SK-N-SH treated with all-trans-retinoic acid at 6 μM for 48 hours (cell line): ENCODE measurements at regions not wholly inside any gene's neighbourhood (a gene's known extent, or its start where the extent isn't known, plus 50 kb on each side); places are given as distances from the start of the nearest gene placed in this dataset.

Experiments
- BACH2 ChIP-seq: fragments of 250-450 bp; sonication (Bioruptor Pico); IDR thresholded peaks from 2 replicates; pipeline ENCODE4 v1.9.0; 2021; ENCODE audit warnings: mild to moderate bottlenecking, borderline replicate concordance
- GLIS3 ChIP-seq: fragments of 250-450 bp; sonication (Bioruptor Pico); IDR thresholded peaks from 2 replicates; pipeline ENCODE4 v1.5.0; 2020; ENCODE audit warnings: mild to moderate bottlenecking, moderate library complexity
- OSR1 ChIP-seq: fragments of 250-450 bp; sonication (Bioruptor Pico); IDR thresholded peaks from 2 replicates; pipeline ENCODE4 v1.8.0; 2022; ENCODE audit warnings: moderate library complexity, mild to moderate bottlenecking, inconsistent platforms
- RARB ChIP-seq: fragments of 250-450 bp; sonication (Bioruptor Pico); IDR thresholded peaks from 2 replicates; pipeline ENCODE4 v1.8.0; 2021; ENCODE audit warnings: mild to moderate bottlenecking, moderate library complexity
- SNAI2 ChIP-seq: fragments of 250-450 bp; sonication (Bioruptor Pico); IDR thresholded peaks from 2 replicates; pipeline ENCODE4 v1.5.0; 2020; ENCODE audit warnings: mild to moderate bottlenecking, moderate library complexity
- TOX ChIP-seq: fragments of 250-450 bp; sonication (Bioruptor Pico); IDR thresholded peaks from 2 replicates; pipeline ENCODE4 v1.8.0; 2021; ENCODE audit warnings: mild to moderate bottlenecking, moderate library complexity, borderline replicate concordance
- ZC3H10 ChIP-seq: fragments of 250-450 bp; sonication (Bioruptor Pico); IDR thresholded peaks from 2 replicates; pipeline ENCODE4 v1.5.1; 2021; ENCODE audit warnings: mild to moderate bottlenecking, moderate library complexity
- ZFP3 ChIP-seq: fragments of 250-450 bp; sonication (Bioruptor Pico); IDR thresholded peaks from 2 replicates; pipeline ENCODE4 v1.5.0; 2020; ENCODE audit warnings: mild to moderate bottlenecking, moderate library complexity
- ZFP30 ChIP-seq: fragments of 450-650 bp; formaldehyde crosslinking; IDR thresholded peaks from 2 replicates; pipeline ENCODE4 v1.5.0; 2022; ENCODE audit warnings: mild to moderate bottlenecking, moderate library complexity
- ZNF565 ChIP-seq: fragments of 450-650 bp; formaldehyde crosslinking; conservative IDR thresholded peaks from 2 replicates; pipeline ENCODE4 v1.5.0; 2020; ENCODE audit warnings: low read depth, mild to moderate bottlenecking, moderate library complexity
- ZNF8 ChIP-seq: fragments of 450-650 bp; formaldehyde crosslinking; IDR thresholded peaks from 2 replicates; pipeline ENCODE4 v1.5.0; 2020; ENCODE audit warnings: mild to moderate bottlenecking, moderate library complexity
- TF ChIP-seq, protein P1 (sequence below): fragments of 250-450 bp; sonication (Bioruptor Pico); IDR thresholded peaks from 2 replicates; pipeline ENCODE4 v1.8.0; 2020; ENCODE audit warnings: mild to moderate bottlenecking, moderate library complexity, borderline replicate concordance
- TF ChIP-seq, protein P2 (sequence below): fragments of 250-450 bp; sonication (Bioruptor Pico); IDR thresholded peaks from 2 replicates; pipeline ENCODE4 v1.5.1; 2020; ENCODE audit warnings: low read depth, mild to moderate bottlenecking, moderate library complexity
- TF ChIP-seq, protein P3 (sequence below): fragments of 250-450 bp; sonication (Bioruptor Pico); IDR thresholded peaks from 2 replicates; pipeline ENCODE4 v1.8.0; 2021; ENCODE audit warnings: low read depth, mild to moderate bottlenecking, moderate library complexity, borderline replicate concordance

- TF ChIP-seq ZFP30 (CRISPR knock-in tag) (no peak), ZFP3 (CRISPR knock-in tag) (no peak), BACH2 (CRISPR knock-in tag) (no peak), OSR1 (CRISPR knock-in tag) (no peak), ZNF565 (CRISPR knock-in tag) (no peak), GLIS3 (CRISPR knock-in tag) (no peak), ZNF8 (CRISPR knock-in tag) (no peak), TOX (no peak), RARB (CRISPR knock-in tag) (no peak), SNAI2 (CRISPR knock-in tag) (no peak), ZC3H10 (CRISPR knock-in tag) (no peak)
- TF ChIP-seq, protein P1, sequence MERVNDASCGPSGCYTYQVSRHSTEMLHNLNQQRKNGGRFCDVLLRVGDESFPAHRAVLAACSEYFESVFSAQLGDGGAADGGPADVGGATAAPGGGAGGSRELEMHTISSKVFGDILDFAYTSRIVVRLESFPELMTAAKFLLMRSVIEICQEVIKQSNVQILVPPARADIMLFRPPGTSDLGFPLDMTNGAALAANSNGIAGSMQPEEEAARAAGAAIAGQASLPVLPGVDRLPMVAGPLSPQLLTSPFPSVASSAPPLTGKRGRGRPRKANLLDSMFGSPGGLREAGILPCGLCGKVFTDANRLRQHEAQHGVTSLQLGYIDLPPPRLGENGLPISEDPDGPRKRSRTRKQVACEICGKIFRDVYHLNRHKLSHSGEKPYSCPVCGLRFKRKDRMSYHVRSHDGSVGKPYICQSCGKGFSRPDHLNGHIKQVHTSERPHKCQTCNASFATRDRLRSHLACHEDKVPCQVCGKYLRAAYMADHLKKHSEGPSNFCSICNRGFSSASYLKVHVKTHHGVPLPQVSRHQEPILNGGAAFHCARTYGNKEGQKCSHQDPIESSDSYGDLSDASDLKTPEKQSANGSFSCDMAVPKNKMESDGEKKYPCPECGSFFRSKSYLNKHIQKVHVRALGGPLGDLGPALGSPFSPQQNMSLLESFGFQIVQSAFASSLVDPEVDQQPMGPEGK (CRISPR knock-in tag) = no peak
- TF ChIP-seq, protein P2, sequence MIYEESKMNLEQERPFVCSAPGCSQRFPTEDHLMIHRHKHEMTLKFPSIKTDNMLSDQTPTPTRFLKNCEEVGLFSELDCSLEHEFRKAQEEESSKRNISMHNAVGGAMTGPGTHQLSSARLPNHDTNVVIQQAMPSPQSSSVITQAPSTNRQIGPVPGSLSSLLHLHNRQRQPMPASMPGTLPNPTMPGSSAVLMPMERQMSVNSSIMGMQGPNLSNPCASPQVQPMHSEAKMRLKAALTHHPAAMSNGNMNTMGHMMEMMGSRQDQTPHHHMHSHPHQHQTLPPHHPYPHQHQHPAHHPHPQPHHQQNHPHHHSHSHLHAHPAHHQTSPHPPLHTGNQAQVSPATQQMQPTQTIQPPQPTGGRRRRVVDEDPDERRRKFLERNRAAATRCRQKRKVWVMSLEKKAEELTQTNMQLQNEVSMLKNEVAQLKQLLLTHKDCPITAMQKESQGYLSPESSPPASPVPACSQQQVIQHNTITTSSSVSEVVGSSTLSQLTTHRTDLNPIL = no peak
- TF ChIP-seq, protein P3, sequence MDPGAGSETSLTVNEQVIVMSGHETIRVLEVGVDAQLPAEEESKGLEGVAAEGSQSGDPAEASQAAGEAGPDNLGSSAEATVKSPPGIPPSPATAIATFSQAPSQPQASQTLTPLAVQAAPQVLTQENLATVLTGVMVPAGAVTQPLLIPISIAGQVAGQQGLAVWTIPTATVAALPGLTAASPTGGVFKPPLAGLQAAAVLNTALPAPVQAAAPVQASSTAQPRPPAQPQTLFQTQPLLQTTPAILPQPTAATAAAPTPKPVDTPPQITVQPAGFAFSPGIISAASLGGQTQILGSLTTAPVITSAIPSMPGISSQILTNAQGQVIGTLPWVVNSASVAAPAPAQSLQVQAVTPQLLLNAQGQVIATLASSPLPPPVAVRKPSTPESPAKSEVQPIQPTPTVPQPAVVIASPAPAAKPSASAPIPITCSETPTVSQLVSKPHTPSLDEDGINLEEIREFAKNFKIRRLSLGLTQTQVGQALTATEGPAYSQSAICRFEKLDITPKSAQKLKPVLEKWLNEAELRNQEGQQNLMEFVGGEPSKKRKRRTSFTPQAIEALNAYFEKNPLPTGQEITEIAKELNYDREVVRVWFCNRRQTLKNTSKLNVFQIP (CRISPR knock-in tag) = no peak
These were observed 110.5 kb upstream of the MAGI2 start for GRCh38 chr7:79563821-79564522.
